GM21529 (cell line): ENCODE measurements at regions not wholly inside any gene's neighbourhood (a gene's known extent, or its start where the extent isn't known, plus 50 kb on each side); places are given as distances from the start of the nearest gene placed in this dataset.
"Not testable (repeated sequence)": the region's sequence is repeated elsewhere in the genome, so short reads cannot be mapped to it uniquely, and the experiment has no call there.

Experiments
- ATAC-seq: cut with Tn5 transposase; IDR thresholded peaks from one replicate; pipeline ENCODE4 v1.9.1; 2021; ENCODE audit not compliant: unreplicated experiment

- not testable (repeated sequence) for ATAC-seq
Observed at GRCh38 chr6:67804808-67805207, 830.3 kb upstream of the ADGRB3 start.

GRCh38 chr6:67802771-67803170 is 832.3 kb upstream of the ADGRB3 start:
- no peak for ATAC-seq

GRCh38 chr6:67792996-67793395 is 842.1 kb upstream of the ADGRB3 start:
- ATAC-seq: no peak

- no peak for ATAC-seq
Observed at GRCh38 chr6:67790569-67790968, 844.5 kb upstream of the ADGRB3 start.

GRCh38 chr6:67787119-67787518 is 848.0 kb upstream of the ADGRB3 start:
- not testable (repeated sequence) for ATAC-seq

- ATAC-seq: no peak
Observed at GRCh38 chr6:67779876-67780275, 855.2 kb upstream of the ADGRB3 start.

- no peak for ATAC-seq
Observed at GRCh38 chr6:67775333-67775732, 859.7 kb upstream of the ADGRB3 start.

GRCh38 chr6:67768972-67769371 is 866.1 kb upstream of the ADGRB3 start:
- no peak for ATAC-seq

- ATAC-seq: not testable (repeated sequence)
Observed at GRCh38 chr6:67767046-67767822, 867.8 kb upstream of the ADGRB3 start.

GRCh38 chr6:67766057-67766456 is 869.0 kb upstream of the ADGRB3 start:
- no peak for ATAC-seq

- ATAC-seq: no peak
Observed at GRCh38 chr6:67759001-67759400, 876.1 kb upstream of the ADGRB3 start.

- ATAC-seq: no peak
Observed at GRCh38 chr6:67757465-67758033, 877.5 kb upstream of the ADGRB3 start.

- no peak for ATAC-seq
Observed at GRCh38 chr6:67748521-67748920, 886.6 kb upstream of the ADGRB3 start.

- ATAC-seq: no peak
Observed at GRCh38 chr6:67736816-67737215, 898.3 kb upstream of the ADGRB3 start.

GRCh38 chr6:67736161-67736560 is 898.9 kb upstream of the ADGRB3 start:
- ATAC-seq: no peak

GRCh38 chr6:67735623-67736022 is 899.5 kb upstream of the ADGRB3 start:
- no peak for ATAC-seq

GRCh38 chr6:67722861-67723261 is 912.2 kb upstream of the ADGRB3 start:
- ATAC-seq: no peak

- no peak for ATAC-seq
Observed at GRCh38 chr6:67717281-67717680, 917.8 kb upstream of the ADGRB3 start.

GRCh38 chr6:67706388-67706787 is 928.7 kb upstream of the ADGRB3 start:
- ATAC-seq: no peak

- no peak for ATAC-seq
Observed at GRCh38 chr6:67698534-67698933, 936.5 kb upstream of the ADGRB3 start.

- no peak for ATAC-seq
Observed at GRCh38 chr6:67694127-67694526, 941.0 kb upstream of the ADGRB3 start.

GRCh38 chr6:67689329-67689728 is 945.8 kb upstream of the ADGRB3 start:
- no peak for ATAC-seq

GRCh38 chr6:67687396-67687795 is 947.7 kb upstream of the ADGRB3 start:
- no peak for ATAC-seq
